Stimulated activated CD8-positive, alpha-beta memory T cell treated with anti-CD3 and anti-CD28 coated beads, Interleukin-4, amount 100 ng/mL, for 48 hours (primary cell): ENCODE measurements at regions not wholly inside any gene's neighbourhood (a gene's known extent, or its start where the extent isn't known, plus 50 kb on each side); places are given as distances from the start of the nearest gene placed in this dataset.
A peak's percentile ranks its signal among the peaks of the same experiment; 100 is the strongest.

Source experiments
- DNase-seq: peaks from one replicate; pipeline ENCODE4 v3.0.0-alpha.2; 2020

GRCh38 chr2:239756790-239757760, 268.1 kb downstream of the NDUFA10 start:
- no peak for DNase-seq

- no peak for DNase-seq
These were observed 268.9 kb downstream of the NDUFA10 start for GRCh38 chr2:239756031-239756789.

GRCh38 chr2:239753401-239753837, 271.7 kb downstream of the NDUFA10 start:
- DNase-seq = no peak

DNA sequence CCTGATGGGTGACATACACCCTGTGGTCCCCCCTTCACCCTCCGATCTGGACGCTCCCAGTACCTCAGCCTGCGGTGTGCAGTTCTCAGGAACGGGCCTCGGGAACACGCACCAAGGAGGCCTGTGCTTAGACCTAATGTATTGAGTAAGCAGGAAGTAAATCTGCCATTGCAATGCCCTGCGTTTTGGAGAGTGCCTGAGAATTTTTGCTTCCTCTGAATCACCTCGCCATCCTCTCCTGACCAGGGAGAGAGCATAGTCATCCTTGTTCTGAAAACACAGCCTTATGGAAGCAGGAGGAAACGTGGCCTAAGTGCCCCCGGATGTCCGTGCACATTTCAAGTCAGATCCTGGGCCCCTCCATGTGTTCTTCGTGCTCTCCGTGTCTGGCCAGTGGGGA, 272.2 kb downstream of the NDUFA10 start:
- no peak for DNase-seq

DNA sequence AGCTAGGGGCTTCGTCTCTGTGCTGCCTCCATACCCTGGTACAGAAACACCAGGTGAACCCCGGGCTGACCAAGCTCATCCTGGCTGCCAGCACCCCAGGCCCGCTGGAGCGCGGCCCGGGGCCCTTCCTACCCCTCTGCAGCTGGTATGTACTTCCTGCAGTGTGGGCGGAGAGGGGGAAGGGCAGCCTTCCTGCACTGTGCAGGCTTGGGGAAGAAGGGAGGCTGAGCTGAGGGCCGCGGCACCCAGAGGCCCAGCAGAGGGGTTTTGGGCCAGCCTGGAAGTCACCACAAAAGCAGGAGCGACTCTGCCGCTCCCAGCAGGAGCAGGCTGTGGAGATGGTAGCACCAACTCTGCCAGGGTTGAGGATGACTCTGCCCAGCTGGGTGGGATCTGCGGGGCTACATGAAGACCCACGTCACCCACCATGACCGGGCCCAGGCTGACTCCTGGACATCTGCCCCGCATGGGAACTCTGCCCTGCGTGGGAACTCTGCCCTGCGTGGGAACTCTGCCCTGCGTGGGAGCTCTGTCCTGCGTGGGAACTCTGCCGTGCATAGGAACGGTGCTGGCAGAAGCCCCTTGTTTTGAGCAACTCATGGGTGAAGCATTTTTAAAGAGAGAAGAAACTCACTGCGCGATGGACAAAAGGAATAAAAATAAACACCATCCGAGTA, 273.3 kb downstream of the NDUFA10 start:
- peak; percentile 55 for DNase-seq

DNA sequence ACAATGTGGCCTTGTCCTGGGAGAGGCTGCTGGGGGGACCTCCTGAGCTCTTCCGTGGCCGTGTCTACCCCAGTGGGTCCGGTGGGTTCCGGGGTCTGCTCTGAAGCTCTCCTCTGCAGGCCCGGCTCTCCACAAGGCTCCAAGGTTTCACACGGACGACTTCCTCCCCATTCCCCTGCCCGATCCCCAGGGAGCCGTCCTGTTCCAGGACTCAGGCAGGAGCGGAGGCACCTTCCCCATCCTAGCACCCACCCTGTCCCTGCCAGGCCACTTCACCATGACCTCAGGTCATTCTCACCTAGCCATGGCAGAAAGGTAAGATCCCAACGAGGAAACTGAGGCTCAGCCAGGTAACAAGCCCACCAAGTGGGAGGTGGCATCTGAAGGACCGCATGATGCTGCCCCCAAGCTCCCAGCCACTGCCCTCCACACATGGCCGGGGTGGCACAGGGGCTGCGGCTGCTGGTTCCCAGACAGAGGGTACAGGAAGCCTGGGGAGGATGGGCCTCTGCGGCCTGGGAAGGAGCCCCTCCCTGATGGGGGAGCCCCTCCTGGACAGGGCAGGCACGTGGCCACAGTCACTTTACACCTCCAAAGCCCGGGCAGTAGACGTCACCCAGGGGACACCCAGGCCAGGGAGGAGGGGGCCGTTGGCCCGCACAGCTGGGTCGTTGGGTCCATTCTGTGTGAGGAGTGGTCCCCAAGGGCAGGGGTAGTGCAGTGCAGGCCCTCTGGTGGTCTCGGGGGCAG, 274.0 kb downstream of the NDUFA10 start:
- DNase-seq = no peak

DNA sequence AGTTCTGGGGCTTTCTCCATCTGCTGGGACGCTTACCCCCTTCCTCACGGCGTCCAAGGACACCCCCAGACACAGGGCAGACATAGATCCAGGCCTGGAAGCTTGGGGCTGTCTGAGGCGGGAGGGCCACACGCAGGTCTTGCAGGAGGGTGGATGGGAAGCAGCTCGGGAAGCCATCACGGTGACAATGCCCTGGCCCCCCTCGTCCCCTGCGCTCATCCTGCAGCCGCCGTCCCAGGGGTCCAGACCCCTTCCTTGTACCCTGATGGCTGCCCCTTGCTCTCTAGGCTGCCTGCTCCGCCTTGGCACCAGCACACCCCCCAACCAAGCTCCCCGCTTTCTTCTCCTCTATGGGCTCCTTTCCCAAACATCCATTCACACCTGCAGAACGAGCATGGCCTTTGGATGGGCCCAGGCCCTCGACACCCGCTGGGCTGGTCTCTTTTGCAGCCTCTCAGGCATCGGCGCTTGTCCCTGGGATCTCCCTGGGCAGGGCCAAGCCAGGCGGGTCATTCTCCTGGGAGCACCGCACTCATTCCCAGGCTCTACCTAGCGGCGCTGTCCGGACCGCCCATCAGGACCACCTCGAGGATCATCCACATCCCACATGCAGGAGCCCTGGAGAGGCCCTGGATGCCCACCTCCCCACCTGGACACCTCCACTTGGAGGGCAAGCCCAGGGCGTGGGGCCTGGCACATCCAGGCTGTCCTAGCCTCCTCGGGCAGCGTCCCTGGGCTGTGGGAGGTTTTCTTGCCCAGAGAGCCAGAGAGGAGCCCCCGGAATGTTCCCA, 274.9 kb downstream of the NDUFA10 start:
- no peak for DNase-seq

DNA sequence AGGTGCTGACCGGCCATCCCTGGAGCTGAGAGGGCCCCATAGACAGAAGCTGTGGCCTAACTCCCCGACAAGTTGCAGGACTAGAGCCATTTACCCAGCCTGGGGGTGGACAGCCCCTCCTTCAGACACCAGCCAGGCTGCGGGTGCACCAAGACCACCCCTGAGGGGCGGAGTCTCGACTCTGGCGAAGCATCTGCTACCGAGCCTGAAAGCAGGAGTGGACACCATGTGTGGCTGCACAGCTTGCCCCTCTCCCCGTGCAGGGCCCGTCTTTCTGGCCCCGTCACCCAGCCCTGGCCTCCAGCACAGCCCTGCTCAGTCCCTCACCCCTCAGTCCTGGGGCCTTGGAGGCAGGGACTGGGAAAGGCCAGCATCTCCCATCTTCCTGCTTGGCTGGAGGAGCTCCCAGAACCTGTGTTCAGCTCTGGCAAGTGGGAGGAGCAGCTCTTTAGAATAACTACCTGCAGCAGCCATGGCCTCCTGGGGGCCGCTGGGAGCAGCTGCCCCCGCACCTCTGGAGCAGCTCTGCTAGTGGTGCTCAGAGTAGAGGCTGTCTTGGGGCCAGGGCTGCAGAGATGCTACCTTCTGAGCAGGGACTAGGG, 275.8 kb downstream of the NDUFA10 start:
- DNase-seq = no peak

DNA sequence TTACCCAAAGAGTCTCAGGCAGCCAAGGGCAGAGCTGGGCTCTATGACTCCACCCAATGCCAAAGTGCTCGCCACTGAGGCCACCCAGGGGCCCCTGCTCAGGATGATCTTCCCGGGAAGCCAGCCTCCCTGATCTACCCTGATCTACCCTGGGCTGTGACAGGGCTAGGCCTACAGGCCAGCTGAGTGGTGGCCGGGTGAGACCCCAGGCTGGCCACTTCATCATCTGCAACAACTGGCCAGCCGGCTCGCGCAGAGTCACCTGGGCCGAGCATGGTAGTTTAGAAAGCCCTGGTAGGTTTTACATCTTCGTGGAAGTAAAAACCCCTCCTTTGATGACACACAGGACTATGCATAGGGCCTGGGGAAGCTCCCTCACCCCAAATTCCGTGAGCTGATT, 276.3 kb downstream of the NDUFA10 start:
- DNase-seq = no peak

GRCh38 chr2:239747771-239748170, 277.4 kb downstream of the NDUFA10 start:
- DNase-seq = no peak

GRCh38 chr2:239747274-239747673, 277.9 kb downstream of the NDUFA10 start:
- no peak for DNase-seq

DNA sequence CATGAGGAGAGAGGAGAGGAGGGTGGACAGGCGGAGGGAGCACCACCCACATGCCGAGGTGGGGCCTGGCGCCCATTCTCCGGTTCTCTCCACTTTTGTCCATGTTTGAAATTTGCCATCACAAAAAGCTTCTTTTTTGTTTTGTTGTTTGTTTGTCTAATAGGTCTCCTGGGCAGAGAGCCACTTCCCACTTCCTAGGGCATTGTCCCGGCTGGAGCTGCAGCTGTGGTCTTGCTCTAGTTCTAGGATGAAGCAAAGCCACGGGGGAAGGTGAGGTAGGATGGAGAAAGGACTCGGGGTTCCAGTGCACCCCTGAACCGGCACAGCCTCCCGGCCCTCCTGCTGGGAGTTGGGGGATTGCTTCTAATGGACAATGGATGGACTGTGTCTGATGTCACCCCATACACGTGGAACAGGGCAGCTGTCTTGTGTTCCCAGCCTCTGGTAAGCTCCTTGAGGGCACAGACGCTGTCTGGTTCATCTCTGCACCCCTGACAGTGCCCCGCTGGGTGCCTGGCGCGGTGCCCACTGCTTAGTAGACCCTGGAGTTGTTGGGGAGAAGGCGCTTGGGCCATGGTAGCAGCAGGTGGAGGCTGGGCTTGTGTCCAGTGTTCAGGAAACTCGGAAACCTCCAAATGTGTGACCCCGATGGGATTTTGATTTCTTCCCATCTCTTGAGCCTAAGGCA, 278.4 kb downstream of the NDUFA10 start:
- DNase-seq = no peak

DNA sequence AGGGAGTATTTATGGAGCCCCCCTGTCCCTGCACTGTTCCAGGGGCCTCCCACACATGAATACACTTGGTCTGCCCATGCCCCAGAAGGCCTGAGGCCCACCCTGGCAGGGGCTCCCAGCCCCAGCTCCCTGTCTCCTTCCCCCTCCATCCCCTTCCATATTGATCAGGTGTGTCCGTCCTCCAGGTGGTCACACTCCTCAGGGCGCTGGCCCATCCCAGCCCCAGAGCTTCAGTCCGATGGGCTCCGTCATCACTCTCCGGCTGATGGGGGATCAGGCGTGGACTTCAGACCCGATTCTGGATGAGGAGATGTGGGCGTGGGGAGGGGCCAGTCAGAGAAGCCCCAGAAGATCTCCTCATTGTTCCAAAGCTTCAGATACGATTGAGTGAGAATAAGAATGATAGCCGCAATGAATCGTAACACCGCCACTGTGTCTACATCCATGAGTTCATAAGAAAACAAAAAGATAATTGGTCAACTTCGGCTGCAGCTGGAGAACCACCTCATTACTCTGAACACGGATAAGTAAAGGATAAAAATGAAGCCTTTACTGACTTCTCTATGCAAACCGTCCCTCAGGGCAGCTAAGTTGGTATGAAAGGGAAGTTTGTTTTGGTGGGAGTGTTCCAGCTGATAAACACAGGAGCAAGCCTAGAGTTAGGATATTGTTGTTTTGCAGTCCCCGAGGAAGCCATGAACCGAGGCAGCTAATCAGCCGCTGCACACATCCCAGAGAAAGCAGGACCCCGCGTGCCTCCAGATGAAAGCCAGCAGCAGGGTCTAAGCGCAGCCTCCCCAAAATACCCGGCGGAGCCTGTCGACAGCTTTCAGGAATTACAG, 279.5 kb downstream of the NDUFA10 start:
- no peak for DNase-seq

DNA sequence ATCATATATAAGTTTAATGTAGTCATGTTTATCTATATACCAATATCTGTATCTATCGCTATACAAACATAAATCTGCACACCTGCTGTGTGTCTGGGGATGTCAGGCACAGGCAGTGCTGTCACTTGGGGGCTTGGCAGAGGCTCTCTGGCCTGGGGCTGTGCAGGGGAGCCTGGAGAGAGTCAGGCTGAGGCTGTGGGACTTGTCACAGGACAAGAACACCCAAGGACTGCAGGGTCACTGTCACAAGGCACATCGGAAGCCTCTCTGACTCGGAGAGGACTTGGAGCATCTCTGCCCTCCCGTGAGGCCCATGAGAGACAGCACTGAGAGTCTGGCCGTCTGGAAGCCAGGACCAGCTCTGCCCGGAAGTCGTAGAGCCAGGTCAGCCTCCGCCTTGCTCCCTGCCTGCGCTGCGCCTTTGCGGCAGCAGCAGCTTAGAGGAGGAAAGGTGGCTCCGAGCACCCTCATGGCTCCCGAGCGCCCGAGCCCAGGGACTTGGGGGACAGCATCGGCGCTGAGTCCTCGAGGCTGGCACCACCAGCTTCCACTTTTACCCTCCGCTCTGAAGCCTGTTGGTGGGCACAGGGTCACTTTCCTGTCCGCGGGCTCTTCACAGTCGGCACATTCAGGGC, 280.3 kb downstream of the NDUFA10 start:
- no peak for DNase-seq

GRCh38 chr2:239743206-239743605, 281.9 kb downstream of the NDUFA10 start:
- no peak for DNase-seq

DNA sequence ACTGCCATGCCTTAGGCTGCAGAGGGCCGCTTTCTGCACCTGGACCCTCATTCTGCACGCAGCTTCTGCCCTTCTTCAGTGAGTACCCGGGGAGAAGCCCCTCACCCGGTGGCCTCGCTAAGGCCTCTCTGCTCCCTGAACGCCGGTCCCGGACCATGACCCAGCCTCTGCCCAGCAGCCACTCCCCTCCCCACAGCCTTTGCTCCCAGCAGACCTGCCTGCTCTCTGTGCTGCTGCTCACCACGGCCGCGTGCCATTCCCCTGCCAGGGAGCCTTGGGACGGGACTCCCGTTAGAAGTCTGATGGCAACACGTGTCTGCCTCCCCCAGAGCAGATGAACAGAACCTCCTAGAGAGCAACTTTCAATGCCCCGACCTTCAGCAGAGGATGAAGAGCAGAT, 282.8 kb downstream of the NDUFA10 start:
- DNase-seq = no peak

- no peak for DNase-seq
These were observed 285.9 kb downstream of the NDUFA10 start for GRCh38 chr2:239739206-239739605.

GRCh38 chr2:239738159-239738558, 287.0 kb downstream of the NDUFA10 start:
- no peak for DNase-seq

DNA sequence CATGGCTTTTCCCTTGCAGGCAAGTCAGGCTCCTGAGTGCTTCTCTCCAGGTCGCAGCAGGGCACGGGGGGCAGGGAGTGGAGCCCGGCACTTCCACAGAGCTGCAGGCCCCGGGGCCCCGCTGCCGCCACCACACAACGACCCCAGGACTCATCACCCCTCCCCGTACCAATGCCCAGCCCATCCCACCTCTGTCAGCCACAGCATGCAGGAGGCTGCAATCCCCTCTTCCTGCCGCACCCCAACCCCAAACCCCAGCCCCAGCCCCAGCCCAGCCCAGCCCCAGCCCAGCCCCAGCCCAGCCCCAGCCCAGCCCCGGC, 288.0 kb downstream of the NDUFA10 start:
- no peak for DNase-seq
